SK-N-MC (cell line): ENCODE measurements at regions not wholly inside any gene's neighbourhood (a gene's known extent, or its start where the extent isn't known, plus 50 kb on each side); places are given as distances from the start of the nearest gene placed in this dataset.

Experiments used
- EZH2 ChIP-seq: fragments of 200-600 bp; sonication (generic); IDR thresholded peaks from one replicate; pipeline ENCODE4 v1.6.1; 2017; ENCODE audit warnings: antibody characterized with exemption
- POLR2AphosphoS5 ChIP-seq: IDR thresholded peaks from 2 replicates; pipeline ENCODE4 v1.6.1; 2012; ENCODE audit warnings: mild to moderate bottlenecking, low read depth, low read length, borderline replicate concordance

GRCh38 chr6:14513496-14514393 is 396.2 kb downstream of the CD83 start:
- no peak for TF ChIP-seq POLR2AphosphoS5
- TF ChIP-seq EZH2, result no peak
